Stomach (tissue), 8 donors: ENCODE measurements at regions not wholly inside any gene's neighbourhood (a gene's known extent, or its start where the extent isn't known, plus 50 kb on each side); places are given as distances from the start of the nearest gene placed in this dataset.

ENCODE experiments used
- DNase-seq, 2 donors: peaks; one replicate each; pipeline versions ENCODE4 v3.0.0 to v3.0.0-alpha.2; 2013 to 2019
- H3K27ac ChIP-seq, 5 donors: fragments of 200-600 bp in 4 of 5; sonication (generic) in 4 of 5; one replicate each; pipeline ENCODE4 v1.5.1; 2013 to 2019; ENCODE audit warnings: mild to moderate bottlenecking in 1 of 5, moderate library complexity in 1 of 5
- H3K27me3 ChIP-seq, 3 donors: fragments of 200-600 bp; sonication (generic); one replicate each; pipeline ENCODE4 v1.5.1; 2017 to 2019; ENCODE audit warnings: mixed run types in 1 of 3
- H3K36me3 ChIP-seq, 4 donors: fragments of 200-600 bp; sonication (generic); 1 replicate in 3 of 4; 2 replicates in 1 of 4; pipeline ENCODE4 v1.5.1; 2016 to 2019
- H3K4me1 ChIP-seq, 4 donors: fragments of 200-600 bp; sonication (generic); one replicate each; pipeline ENCODE4 v1.5.1; 2016 to 2019
- H3K4me3 ChIP-seq, 4 donors: fragments of 200-600 bp; sonication (generic) in 3 of 4; one replicate each; pipeline ENCODE4 v1.5.1; 2016 to 2019; ENCODE audit warnings: mild to moderate bottlenecking in 1 of 4
- H3K9me3 ChIP-seq, 4 donors: fragments of 200-600 bp; sonication (generic); one replicate each; pipeline ENCODE4 v1.5.1; 2016 to 2019
- CTCF ChIP-seq, 7 experiments: fragments of 450-650 bp in 4 of 7; fragments of 200-600 bp in 3 of 7; sonication (generic) in 3 of 7; IDR thresholded peaks; one replicate each; pipeline ENCODE4 v1.5.1; 2016 to 2019; ENCODE audit warnings: antibody characterized with exemption in 7 of 7, control low read depth in 2 of 7, mild to moderate bottlenecking in 1 of 7
- EP300 ChIP-seq: sonication (generic); formaldehyde crosslinking; IDR thresholded peaks from one replicate; pipeline ENCODE4 v1.6.1; 2017; ENCODE audit warnings: antibody characterized with exemption
- POLR2A ChIP-seq, 4 donors: fragments of 450-650 bp; IDR thresholded peaks; one replicate each; pipeline ENCODE4 v1.6.1; 2016; ENCODE audit warnings: antibody characterized with exemption in 4 of 4, control low read depth in 2 of 4, mild to moderate bottlenecking in 1 of 4, moderate library complexity in 1 of 4
- POLR2AphosphoS5 ChIP-seq, 3 donors: sonication (generic); formaldehyde crosslinking; IDR thresholded peaks; one replicate each; pipeline ENCODE4 v1.6.1; 2016; ENCODE audit warnings: antibody characterized with exemption in 3 of 3
- WGBS, 5 donors: extraction: QIAGEN DNeasy Blood & Tissue Kit in 3 of 5; methylation state at CpG; one replicate each; pipeline versions ENCODE4 v1.1.5 to v1.1.7; 2013 to 2018; 5-methylcytosine and 5-hydroxymethylcytosine counted together
- intact Hi-C: fragments of 100-400 bp; cut with DNase I; formaldehyde crosslinking; loops from one replicate; pipeline ENCODE4 v1.15.1; 2023; ENCODE audit warnings: low total_unique reads
- donor health status: healthy with polysubstance abuse.
- donor health status: Bipolar disorder and iron deficiency.
- donor health status: healthy.

GRCh38 chr6:141165002-141165665 lies 967.6 kb upstream of the GJE1 start:
- intact Hi-C loops, result no loop called here
- peak overlapping the region; percentile 52 to 75 (median 59) for H3K27ac ChIP-seq
- H3K36me3 ChIP-seq, result no peaks in the 10 kb centered on the region
- H3K4me3 ChIP-seq, result no peak overlapping the region
- TF ChIP-seq POLR2A (IDR thresholded peaks at IDR 0.05) (no peak), POLR2AphosphoS5 (IDR thresholded peaks at IDR 0.05) (no peak), CTCF (IDR thresholded peaks at IDR 0.05) (no peak), EP300 (no peak)
- 81 to 90% (median 87%) methylated on average over 1 of the region's 1 CpG for WGBS, 5 donors
- peak in 1 of 2 donors; percentile 44 for DNase-seq
- peaks cover 0 to 15% (median 10%) of the 10 kb centered on the region in 4 donors for H3K4me1 ChIP-seq
- no peaks in the 10 kb centered on the region for H3K27me3 ChIP-seq
- H3K9me3 ChIP-seq, result no peaks in the 10 kb centered on the region

DNA sequence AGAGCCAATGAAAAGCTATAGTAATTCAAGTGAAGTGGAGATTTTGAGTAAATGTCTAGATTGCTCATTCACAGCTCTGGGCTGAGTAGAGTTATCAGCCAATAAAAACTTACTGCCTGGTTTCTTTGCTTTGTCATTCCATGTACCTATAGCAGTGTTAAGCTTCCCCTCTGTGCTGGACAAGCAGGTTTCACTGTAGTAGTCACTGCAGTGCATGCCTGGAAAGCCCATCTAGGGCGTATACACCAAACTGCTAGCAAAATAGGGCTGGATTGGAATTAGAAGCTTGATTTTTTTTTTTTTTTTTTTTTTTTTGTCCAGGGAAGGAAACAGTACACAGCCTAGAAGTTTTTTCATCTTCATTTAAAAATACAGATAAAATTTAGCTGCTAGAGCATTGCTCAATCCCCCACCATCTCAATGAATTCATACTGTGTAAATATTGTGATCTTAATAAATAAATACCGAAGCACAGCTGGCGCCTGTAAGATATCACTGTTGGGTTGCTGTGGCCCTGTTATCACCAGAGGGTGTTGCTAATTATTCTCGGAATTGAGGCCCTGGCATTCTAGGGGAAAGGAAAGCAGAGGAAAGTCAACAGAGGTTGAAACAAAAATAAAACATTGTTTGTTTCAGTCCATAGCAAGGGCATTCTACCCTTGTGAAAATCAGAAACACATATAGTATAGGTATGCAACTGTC lies 968.5 kb upstream of the GJE1 start:
- Histone ChIP-seq H3K4me1 (peaks cover 0 to 16% (median 10%) of the 10 kb centered on the region in 4 donors), H3K27ac (peak overlapping the region; percentile 52 to 84 (median 59)), H3K4me3 (no peak overlapping the region), H3K9me3 (no peaks in the 10 kb centered on the region), H3K36me3 (no peaks in the 10 kb centered on the region), H3K27me3 (no peaks in the 10 kb centered on the region)
- TF ChIP-seq POLR2AphosphoS5 (IDR thresholded peaks at IDR 0.05) (peak in 2 of 3 donors; percentile 62 to 83), CTCF (IDR thresholded peaks at IDR 0.05) (no peak)
- intact Hi-C loops, result no loop called here
- DNase-seq, result peak; percentile 44 to 82
- WGBS, 5 donors, result 18 to 41% (median 32%) methylated on average over 4 of the region's 4 CpGs

DNA sequence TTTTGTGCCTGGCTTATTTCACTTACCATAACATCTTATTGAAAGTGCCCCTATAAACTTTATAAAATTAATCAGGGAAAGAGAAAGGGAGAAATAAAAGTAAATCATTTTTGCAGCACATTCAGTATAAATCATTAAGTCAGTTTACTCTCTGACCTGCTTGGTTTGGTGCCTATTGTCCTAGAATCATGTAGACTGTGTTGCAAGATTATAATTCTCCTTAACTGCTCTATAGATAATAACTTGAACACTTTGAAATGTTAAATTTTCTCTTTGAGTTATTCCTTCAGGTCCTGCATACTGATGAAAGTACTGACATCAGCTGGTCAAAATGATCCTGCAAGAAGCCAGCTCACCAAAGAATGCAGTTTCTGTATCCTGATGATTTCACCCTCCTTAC lies 969.6 kb upstream of the GJE1 start:
- Histone ChIP-seq H3K4me3 (no peak overlapping the region), H3K36me3 (no peaks in the 10 kb centered on the region), H3K9me3 (no peaks in the 10 kb centered on the region), H3K27me3 (no peaks in the 10 kb centered on the region), H3K4me1 (peaks cover 0 to 20% (median 13%) of the 10 kb centered on the region in 4 donors), H3K27ac (no peak overlapping the region)
- TF ChIP-seq CTCF (IDR thresholded peaks at IDR 0.05) (no peak), EP300 (no peak), POLR2A (IDR thresholded peaks at IDR 0.05) (no peak), POLR2AphosphoS5 (IDR thresholded peaks at IDR 0.05) (no peak)
- intact Hi-C loops, result no loop called here
- DNase-seq, result no peak

DNA sequence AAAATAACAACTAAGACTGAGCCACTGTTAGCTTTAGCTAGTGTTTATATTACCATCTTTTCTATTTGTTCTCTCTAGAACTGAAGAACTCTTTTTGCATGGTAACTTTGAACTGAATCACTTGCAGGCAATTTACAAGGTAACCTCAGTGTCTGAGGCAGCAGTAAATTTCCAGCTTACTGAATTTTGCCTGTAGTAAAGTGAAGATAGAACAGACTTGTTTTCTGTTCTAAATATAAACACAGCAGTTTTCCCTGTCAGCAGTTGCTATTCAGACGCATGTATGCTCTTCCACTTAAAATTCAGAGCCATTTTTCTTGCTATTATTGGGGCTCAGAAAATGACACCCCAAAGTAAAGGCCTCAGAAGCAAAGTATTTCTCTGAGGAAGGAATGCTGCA lies 974.0 kb upstream of the GJE1 start:
- peaks cover 0 to 6% (median 2%) of the 10 kb centered on the region in 4 donors for H3K4me1 ChIP-seq
- H3K36me3 ChIP-seq, result no peaks in the 10 kb centered on the region
- intact Hi-C loops, result no loop called here
- WGBS, 5 donors, result 46 to 83% (median 76%) methylated on average over 1 of the region's 1 CpG
- no peaks in the 10 kb centered on the region for H3K9me3 ChIP-seq
- H3K27me3 ChIP-seq, result no peaks in the 10 kb centered on the region
- no peak for DNase-seq
- no peak for TF ChIP-seq POLR2A (IDR thresholded peaks at IDR 0.05)
- TF ChIP-seq CTCF (IDR thresholded peaks at IDR 0.05), result no peak
- no peak for TF ChIP-seq POLR2AphosphoS5 (IDR thresholded peaks at IDR 0.05)
- no peak for TF ChIP-seq EP300
- no peak overlapping the region for H3K27ac ChIP-seq
- H3K4me3 ChIP-seq, result no peak overlapping the region
